ENCODE measurements at regions not wholly inside any gene's neighbourhood (a gene's known extent, or its start where the extent isn't known, plus 50 kb on each side); places are given as distances from the start of the nearest gene placed in this dataset.

DNA sequence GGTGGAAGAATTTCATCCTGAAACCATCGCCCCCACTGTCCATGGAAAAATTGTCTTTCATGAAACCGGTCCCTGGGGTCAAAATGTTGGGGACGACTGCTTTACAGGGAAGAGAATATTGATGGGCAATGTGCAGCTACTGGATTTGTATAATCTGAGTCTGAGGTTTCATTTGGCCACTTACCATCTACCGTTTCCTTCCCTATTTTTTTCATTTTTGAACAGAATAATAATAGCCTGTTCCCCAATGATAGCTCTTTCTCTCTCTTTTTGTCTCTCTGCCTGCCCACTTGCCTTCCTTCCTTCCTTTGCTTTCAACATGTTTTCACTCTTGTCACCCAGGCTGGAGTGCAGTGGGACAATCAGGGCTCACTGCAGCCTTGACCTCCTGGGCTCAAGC is 78.3 kb upstream of the TLK1 start:
- no peak overlapping the region for H3K4me3 ChIP-seq (replicated peaks; ENCODE audit: low read depth, low read length)
- TF ChIP-seq, protein P1, sequence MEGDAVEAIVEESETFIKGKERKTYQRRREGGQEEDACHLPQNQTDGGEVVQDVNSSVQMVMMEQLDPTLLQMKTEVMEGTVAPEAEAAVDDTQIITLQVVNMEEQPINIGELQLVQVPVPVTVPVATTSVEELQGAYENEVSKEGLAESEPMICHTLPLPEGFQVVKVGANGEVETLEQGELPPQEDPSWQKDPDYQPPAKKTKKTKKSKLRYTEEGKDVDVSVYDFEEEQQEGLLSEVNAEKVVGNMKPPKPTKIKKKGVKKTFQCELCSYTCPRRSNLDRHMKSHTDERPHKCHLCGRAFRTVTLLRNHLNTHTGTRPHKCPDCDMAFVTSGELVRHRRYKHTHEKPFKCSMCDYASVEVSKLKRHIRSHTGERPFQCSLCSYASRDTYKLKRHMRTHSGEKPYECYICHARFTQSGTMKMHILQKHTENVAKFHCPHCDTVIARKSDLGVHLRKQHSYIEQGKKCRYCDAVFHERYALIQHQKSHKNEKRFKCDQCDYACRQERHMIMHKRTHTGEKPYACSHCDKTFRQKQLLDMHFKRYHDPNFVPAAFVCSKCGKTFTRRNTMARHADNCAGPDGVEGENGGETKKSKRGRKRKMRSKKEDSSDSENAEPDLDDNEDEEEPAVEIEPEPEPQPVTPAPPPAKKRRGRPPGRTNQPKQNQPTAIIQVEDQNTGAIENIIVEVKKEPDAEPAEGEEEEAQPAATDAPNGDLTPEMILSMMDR (IDR thresholded peaks at IDR 0.05; ENCODE audit: insufficient read depth, low read length, poor library complexity, severe bottlenecking), result no peak
- H3K36me3 ChIP-seq (ENCODE audit: control insufficient read depth, insufficient read depth, low read length), result no peaks in the 10 kb centered on the region
- H3K27me3 ChIP-seq (replicated peaks; ENCODE audit: control insufficient read depth, insufficient read depth, low read length), result no peaks in the 10 kb centered on the region
- DNase-seq (ENCODE audit: extremely low read depth, insufficient read length), result no peak

DNA sequence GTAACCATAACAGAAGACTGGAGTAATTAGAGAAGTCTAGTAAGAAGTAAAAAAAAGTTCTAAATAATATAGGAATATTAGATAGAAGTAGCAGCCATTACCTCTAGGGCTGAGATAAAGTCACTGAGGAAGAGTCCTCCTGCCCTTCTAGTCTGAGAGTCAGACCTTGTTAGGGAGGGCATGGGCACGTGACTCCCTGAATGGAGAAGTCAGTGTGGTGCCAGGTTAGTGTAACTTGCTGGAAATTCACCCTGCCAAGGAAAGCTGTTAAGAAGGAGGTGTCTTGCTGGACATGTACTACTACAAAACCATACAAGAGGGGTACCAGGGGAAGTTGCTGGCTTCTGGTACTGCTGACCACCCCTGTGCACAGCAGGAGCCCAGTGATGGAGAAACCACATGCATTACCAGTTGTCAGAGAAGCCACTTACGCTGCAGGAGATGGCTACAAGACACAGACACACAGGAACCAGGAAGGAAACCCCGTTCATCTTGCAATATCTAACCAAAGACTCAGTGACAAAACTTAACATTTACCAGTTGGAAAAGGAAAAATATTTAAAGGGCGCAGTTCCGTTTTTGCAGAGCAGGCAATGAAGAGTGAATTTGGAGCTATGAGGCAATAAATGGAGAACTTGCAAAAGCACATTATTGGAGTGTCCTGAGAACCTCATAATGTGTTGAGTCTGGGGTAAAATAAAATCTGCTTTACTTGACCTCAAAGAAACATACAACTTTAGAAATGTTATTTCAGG is 77.2 kb upstream of the TLK1 start:
- Histone ChIP-seq H3K27me3 (replicated peaks; ENCODE audit: control insufficient read depth, insufficient read depth, low read length) (no peaks in the 10 kb centered on the region), H3K36me3 (ENCODE audit: control insufficient read depth, insufficient read depth, low read length) (no peaks in the 10 kb centered on the region), H3K4me3 (replicated peaks; ENCODE audit: low read depth, low read length) (no peak overlapping the region)
- no peak for DNase-seq (ENCODE audit: extremely low read depth, insufficient read length)
- TF ChIP-seq, protein P1 (IDR thresholded peaks at IDR 0.05; ENCODE audit: insufficient read depth, low read length, poor library complexity, severe bottlenecking), result no peak

DNA sequence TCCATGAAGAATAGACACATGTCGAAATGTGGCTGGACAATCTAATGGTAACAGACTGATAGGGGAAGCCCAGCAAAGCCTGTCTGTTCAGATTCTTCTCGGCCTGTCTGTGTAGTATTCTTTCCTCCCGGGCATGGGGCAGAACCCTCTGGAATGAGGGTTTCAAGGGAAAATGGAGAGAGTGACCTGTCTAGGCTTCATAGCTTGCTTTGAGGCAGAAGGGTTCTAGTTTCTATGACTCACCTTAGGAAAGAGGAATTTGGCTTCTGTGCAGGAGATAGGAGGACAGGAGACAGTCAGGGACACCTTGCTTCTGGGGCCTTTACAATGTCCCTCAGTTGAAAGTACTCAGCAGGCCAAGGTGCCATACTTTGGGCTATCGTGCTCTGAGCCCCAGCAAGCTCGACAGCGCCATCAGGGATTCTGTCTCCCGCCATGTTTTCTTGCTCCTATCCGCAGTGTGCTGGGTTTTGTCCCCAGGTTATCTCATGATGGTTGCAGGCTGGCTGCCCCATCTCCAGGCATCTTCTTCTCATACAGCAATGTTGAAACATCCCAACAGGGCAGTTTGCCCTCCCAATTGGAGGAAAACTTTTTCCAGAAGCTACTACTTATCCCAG is 74.7 kb upstream of the TLK1 start:
- TF ChIP-seq, protein P1 (IDR thresholded peaks at IDR 0.05; ENCODE audit: insufficient read depth, low read length, poor library complexity, severe bottlenecking), result no peak
- no peaks in the 10 kb centered on the region for H3K27me3 ChIP-seq (replicated peaks; ENCODE audit: control insufficient read depth, insufficient read depth, low read length)
- no peaks in the 10 kb centered on the region for H3K36me3 ChIP-seq (ENCODE audit: control insufficient read depth, insufficient read depth, low read length)
- DNase-seq (ENCODE audit: extremely low read depth, insufficient read length), result no peak
- no peak overlapping the region for H3K4me3 ChIP-seq (replicated peaks; ENCODE audit: low read depth, low read length)

DNA sequence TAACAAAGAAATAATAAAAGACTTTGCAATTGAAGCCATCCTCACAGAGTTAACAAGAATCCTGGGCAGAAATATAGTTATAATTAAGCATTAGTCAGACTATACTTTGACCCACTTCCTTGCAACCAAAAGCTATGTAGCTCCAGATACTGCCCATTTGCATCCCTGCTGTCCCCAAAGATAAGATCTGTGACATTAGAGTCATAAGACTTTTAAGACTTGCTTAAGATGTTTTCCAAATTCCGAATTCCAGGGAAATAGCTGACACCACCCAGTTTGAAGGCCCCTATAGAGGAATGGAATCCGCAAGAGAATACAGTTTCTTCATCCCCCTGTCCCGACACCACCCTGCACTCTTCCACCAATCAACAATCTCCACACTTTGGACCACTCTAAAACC is 69.5 kb upstream of the TLK1 start:
- Histone ChIP-seq H3K36me3 (ENCODE audit: control insufficient read depth, insufficient read depth, low read length) (no peaks in the 10 kb centered on the region), H3K27me3 (replicated peaks; ENCODE audit: control insufficient read depth, insufficient read depth, low read length) (no peaks in the 10 kb centered on the region), H3K4me3 (replicated peaks; ENCODE audit: low read depth, low read length) (no peak overlapping the region)
- TF ChIP-seq, protein P1 (IDR thresholded peaks at IDR 0.05; ENCODE audit: insufficient read depth, low read length, poor library complexity, severe bottlenecking), result no peak
- no peak for DNase-seq (ENCODE audit: extremely low read depth, insufficient read length)

DNA sequence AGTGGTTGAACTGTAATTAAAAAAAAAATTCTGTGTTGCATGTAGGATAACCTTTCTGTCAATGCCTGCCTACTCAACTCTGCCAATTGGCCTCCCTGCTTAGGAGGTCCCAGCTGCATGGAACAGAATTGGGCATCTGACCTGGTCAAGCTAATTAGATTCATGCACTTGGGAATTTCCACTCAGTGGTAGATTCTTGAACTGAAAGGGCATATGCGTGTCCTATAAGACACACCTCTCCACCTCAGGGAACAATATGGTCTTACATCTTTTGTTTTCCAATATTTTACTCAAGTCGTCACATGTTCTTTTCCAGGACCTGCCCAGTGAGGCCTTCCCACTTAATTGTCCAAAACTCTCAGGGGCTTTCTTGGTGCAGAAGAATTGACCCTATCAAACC is 68.1 kb upstream of the TLK1 start:
- Histone ChIP-seq H3K36me3 (ENCODE audit: control insufficient read depth, insufficient read depth, low read length) (no peaks in the 10 kb centered on the region), H3K4me3 (replicated peaks; ENCODE audit: low read depth, low read length) (no peak overlapping the region), H3K27me3 (replicated peaks; ENCODE audit: control insufficient read depth, insufficient read depth, low read length) (no peaks in the 10 kb centered on the region)
- no peak for DNase-seq (ENCODE audit: extremely low read depth, insufficient read length)
- TF ChIP-seq, protein P1 (IDR thresholded peaks at IDR 0.05; ENCODE audit: insufficient read depth, low read length, poor library complexity, severe bottlenecking), result no peak

Data from GM06990 (cell line).